KBM-7 (cell line): ENCODE measurements at regions not wholly inside any gene's neighbourhood (a gene's known extent, or its start where the extent isn't known, plus 50 kb on each side); places are given as distances from the start of the nearest gene placed in this dataset.

Experiments used
- DNase-seq: peaks from one replicate; pipeline ENCODE4 v3.0.0-alpha.2; 2015
- in situ Hi-C: fragments of 300-500 bp; cut with MboI; formaldehyde crosslinking; loops from 2 replicates; pipeline ENCODE4 v1.14.3; 2020; ENCODE audit warnings: low sequenced_read_pairs, low pct_unique_long_range_greater_than_20kb, mixed read lengths

DNA sequence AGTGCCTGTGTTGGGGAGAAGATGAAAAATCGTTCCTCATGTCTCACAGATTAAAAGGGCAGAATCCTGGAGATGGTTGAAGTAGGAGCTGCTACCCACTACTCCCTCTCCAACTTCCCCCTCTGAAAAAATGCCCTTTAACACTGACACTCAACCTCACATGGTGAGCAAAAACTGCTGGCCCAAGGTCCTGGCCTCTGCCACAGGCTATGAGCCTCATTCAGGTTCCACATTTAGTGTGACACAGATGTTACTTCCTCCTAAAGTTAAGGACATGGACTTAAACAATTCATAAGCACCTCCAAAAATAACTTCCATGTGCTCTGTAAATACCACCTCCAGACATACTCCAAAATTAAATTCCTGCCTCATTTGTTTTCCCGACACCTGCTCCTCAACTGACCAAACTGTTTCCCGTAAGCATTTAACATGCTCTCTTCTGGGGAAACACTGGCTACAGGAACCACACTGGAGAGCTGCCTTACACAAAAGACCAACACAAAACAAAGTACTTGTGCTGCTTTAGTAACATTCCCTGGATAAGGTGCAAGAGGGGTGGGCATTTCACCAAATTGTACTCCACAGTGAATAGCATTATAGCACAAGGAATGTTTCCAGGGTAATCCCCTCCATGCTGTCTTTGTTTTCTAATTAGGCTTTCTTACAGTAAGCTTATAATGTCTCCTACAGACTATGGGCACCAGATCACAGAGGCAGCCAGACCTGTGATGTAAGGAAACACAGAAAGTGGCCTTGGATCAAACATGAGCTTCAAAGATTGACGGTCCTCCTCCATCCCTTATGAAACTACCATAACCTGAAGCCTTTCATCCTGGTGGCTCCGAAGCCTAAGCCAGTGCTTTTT, 57.0 kb downstream of the PHLDA1 start:
- peak; percentile 57 for DNase-seq
- in situ Hi-C loops = no loop called here

DNA sequence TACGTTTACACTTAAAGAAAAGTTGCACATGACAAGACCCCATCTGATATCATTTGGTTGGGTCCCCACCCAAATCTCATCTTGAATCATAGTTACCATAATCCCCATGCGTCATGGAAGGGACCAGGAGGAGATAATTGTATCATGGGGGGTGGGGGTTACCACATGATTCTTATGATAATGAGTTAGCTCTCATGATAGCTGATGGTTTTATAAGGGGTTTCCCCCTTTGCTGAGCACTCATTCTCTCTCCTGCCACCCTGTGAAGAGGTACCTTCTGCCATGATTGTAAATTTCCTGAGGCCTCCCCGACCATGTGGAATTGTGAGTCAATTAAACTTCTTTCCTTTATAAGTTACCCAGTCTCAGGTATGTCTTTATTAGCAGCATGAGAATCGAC, 60.3 kb downstream of the PHLDA1 start:
- DNase-seq = no peak
- in situ Hi-C loops = no loop called here

DNA sequence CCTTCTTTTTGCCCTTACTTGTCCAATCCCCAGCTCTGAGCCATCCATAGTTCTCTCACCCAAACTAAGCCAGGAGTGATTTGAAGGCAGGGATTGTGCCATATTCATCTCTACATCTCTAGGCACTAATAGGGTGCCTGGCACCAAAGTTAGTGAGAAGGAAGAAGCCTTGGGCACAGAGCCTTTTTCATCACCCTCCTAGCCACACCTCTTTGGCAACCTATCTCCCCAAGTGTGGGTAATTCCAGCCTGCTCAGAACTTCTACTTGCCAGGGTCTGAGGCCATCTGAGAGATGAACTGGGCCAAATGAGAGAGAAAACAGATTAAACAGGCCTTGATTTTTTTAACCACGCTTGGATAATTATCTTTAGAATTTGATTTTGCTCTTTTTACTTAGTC, 61.3 kb downstream of the PHLDA1 start:
- in situ Hi-C loops = no loop called here
- no peak for DNase-seq

GRCh38 chr12:75969768-75970167, 61.8 kb downstream of the PHLDA1 start:
- no peak for DNase-seq
- in situ Hi-C loops = no loop called here

- in situ Hi-C loops = no loop called here
- no peak for DNase-seq
These were observed 65.9 kb downstream of the PHLDA1 start for GRCh38 chr12:75965661-75966060.

DNA sequence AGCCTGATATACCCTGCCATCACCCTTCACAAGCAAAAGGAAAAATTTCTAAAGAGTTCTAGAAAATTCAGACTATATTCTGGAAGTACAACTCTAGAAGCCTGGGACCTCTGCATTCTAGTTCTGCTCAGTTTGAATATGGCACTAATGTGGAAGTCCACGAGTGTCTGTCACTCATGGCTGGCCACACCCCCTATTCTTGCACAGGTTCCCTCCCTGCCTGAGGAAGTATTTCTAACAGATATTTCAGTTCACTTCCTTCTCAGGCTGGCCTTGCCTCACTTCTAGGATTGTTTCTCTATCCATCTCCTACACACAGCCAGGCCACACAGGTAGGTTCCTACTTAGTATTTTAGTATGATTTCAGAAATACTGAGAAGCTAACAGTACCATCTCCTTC, 67.4 kb downstream of the PHLDA1 start:
- peak; percentile 76 for DNase-seq

DNA sequence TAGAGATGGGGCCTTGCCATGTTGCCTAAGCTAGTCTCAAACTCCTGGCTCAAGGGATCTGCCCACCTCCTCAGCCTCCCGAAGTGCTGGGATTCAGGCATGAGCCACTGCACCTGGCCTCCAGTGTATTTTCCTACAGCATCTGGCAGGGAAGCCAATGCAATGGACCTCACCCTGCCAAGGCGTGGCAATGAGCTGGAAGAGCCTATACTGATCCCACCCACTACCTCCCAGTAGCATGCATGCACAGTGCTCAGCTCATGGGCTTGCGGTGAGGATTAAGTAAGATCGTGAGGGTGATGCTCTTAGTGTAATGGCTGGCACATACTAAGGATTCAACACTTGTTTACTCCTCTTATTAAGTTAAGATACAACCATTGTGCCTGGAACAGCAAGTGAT, 69.7 kb downstream of the PHLDA1 start:
- in situ Hi-C loops = no loop called here
- DNase-seq = no peak

More for the DNA sequence above, 67.4 kb downstream of the PHLDA1 start:
- in situ Hi-C loops = no loop called here

DNA sequence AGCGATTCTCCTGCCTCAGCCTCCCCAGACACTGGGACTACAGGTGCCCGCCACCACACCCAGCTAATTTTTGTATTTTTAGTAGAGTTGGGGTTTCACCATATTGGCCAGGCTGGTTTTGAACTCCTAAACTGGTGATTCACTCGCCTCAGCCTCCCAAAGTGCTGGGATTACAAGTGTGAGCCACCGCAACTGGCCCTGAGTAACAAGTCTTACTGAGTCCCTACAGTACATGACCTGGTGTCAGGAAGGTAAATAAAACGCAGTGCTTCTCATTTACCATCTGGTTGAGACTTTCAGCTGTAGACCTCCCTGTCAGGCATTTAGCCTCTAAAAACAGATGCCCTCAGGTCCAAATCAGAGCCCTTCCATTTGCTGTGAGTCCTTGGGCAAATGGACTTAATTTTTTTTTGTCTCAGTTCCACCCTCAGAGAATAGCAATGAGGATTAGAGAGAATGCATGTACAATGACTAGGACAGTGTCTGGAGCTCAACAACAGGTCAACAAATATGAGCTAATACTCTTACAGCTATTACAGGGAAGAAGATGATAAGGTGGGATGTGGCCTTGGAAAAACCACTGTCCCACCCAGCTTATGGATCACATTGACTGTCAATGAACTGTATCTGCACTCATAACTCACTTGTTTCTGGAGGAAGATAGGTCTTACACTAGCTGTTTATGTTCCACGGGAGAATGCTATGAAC, 70.5 kb downstream of the PHLDA1 start:
- in situ Hi-C loops = no loop called here
- DNase-seq = no peak

GRCh38 chr12:75960086-75960910, 71.3 kb downstream of the PHLDA1 start:
- in situ Hi-C loops = no loop called here
- no peak for DNase-seq

- DNase-seq = no peak
- in situ Hi-C loops = no loop called here
These were observed 72.1 kb downstream of the PHLDA1 start for GRCh38 chr12:75959506-75959905.

GRCh38 chr12:75959060-75959459, 72.5 kb downstream of the PHLDA1 start:
- in situ Hi-C loops = no loop called here

GRCh38 chr12:75955251-75955650, 76.3 kb downstream of the PHLDA1 start:
- in situ Hi-C loops = no loop called here
- DNase-seq = no peak

More at GRCh38 chr12:75959060-75959459, 72.5 kb downstream of the PHLDA1 start:
- DNase-seq = no peak

GRCh38 chr12:75954749-75955148, 76.8 kb downstream of the PHLDA1 start:
- DNase-seq = no peak
- in situ Hi-C loops = no loop called here

DNA sequence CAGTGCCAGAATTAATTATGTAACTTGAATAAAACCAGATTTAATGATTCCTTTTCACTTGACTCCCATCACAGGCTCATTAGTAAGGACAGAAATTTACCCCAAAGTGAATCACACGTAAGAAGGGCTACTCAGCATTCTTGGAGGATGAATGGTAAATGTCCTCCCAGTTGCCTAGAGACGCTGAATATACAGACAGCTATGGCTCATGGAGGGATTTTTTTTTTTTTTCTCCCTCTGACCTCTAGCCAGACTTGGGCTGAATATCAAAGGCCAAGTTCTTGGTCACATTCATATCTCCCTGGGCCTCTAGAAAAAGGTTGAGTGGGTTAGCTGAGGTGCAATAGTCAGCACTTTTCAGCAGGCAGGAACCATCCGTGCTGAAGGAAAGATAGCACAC, 77.5 kb downstream of the PHLDA1 start:
- in situ Hi-C loops = no loop called here
- DNase-seq = no peak

DNA sequence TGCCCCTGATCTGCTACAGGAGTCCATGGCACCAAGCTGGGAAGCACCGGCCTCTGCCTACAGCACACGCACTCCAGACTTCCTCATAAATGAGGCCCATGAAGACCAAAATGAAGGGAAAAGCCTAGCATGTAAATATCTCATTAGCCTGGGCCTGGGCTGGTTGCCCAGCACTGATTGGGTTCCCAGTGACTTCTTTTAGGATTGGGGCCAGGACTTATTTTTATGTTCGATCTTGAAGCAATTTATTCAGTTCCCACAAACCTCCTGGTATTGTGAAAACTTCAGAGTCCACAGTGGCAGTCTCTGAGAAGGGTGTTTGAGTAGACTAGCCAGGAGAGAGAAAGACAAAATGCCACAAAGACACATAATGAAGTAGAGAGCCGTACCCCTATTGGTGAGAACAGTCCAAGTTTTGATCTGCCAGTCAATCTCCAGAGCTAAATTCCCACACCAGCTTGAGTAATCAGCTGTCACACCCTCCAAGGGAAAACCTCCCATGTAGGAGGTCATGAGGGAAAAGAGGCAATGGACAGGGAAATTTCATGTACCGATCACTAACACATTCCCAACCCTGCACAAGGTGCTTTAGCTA, 78.2 kb downstream of the PHLDA1 start:
- no peak for DNase-seq
- in situ Hi-C loops = no loop called here

- no peak for DNase-seq
- in situ Hi-C loops = no loop called here
These were observed 79.9 kb downstream of the PHLDA1 start for GRCh38 chr12:75951399-75952278.

- in situ Hi-C loops = no loop called here
- DNase-seq = no peak
These were observed 84.3 kb downstream of the PHLDA1 start for GRCh38 chr12:75947156-75947723.

DNA sequence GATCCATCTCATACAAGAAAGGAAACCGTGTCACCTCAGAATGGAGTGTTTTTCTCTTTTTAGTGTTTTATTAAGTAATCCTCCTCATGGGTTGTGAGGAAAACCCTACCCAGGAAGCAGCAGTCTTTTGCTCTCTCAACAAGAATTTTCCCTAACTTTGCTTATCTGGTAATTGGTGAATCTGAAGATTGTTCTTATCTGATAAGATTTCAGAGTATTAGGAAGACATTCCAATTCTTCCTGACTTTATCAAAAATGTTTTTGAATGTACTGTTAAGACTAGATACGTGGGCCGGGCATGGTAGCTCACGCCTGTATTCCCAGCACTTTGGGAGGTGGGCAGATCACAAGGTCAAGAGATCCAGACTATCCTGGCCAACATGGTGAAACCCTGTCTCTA, 86.0 kb downstream of the PHLDA1 start:
- in situ Hi-C loops = no loop called here
- DNase-seq = no peak
